ENCODE measurements at regions not wholly inside any gene's neighbourhood (a gene's known extent, or its start where the extent isn't known, plus 50 kb on each side); places are given as distances from the start of the nearest gene placed in this dataset.

DNA sequence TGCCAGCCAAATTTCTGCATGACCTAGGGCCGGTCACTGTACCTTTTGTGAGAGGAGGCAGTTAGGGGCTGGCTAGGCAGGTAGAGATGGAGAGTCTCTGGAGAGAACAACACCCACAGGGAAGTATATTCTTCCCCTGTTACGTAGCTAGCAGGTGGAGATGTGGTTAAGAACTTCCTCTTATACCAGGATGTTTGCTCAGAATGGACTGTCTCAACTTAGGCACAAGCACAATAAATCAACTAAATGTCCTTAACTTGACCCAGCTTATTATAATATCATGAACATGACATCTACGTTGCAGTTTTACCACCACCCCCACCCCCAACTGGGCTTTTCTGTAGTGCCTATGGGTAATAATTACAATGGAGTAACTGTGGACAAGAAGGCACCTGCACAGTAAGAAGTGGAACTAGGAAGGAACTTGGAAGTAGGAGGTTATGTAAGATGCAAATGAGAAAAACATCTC, 60.7 kb upstream of the MPEG1 start:
- Histone ChIP-seq H3K4me3 (ENCODE audit: low read depth, low read length) (no peak overlapping the region), H3K27me3 (ENCODE audit: control insufficient read depth, insufficient read depth, low read length) (no peaks in the 10 kb centered on the region), H3K36me3 (ENCODE audit: control insufficient read depth, insufficient read depth, low read length) (no peaks in the 10 kb centered on the region)
- DNase-seq (ENCODE audit: low read depth): peak; percentile 24
- FAIRE-seq: no peak
- TF ChIP-seq, protein P1, sequence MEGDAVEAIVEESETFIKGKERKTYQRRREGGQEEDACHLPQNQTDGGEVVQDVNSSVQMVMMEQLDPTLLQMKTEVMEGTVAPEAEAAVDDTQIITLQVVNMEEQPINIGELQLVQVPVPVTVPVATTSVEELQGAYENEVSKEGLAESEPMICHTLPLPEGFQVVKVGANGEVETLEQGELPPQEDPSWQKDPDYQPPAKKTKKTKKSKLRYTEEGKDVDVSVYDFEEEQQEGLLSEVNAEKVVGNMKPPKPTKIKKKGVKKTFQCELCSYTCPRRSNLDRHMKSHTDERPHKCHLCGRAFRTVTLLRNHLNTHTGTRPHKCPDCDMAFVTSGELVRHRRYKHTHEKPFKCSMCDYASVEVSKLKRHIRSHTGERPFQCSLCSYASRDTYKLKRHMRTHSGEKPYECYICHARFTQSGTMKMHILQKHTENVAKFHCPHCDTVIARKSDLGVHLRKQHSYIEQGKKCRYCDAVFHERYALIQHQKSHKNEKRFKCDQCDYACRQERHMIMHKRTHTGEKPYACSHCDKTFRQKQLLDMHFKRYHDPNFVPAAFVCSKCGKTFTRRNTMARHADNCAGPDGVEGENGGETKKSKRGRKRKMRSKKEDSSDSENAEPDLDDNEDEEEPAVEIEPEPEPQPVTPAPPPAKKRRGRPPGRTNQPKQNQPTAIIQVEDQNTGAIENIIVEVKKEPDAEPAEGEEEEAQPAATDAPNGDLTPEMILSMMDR (IDR thresholded peaks at IDR 0.05; ENCODE audit: insufficient read depth, low read length, severe bottlenecking): no peak

DNA sequence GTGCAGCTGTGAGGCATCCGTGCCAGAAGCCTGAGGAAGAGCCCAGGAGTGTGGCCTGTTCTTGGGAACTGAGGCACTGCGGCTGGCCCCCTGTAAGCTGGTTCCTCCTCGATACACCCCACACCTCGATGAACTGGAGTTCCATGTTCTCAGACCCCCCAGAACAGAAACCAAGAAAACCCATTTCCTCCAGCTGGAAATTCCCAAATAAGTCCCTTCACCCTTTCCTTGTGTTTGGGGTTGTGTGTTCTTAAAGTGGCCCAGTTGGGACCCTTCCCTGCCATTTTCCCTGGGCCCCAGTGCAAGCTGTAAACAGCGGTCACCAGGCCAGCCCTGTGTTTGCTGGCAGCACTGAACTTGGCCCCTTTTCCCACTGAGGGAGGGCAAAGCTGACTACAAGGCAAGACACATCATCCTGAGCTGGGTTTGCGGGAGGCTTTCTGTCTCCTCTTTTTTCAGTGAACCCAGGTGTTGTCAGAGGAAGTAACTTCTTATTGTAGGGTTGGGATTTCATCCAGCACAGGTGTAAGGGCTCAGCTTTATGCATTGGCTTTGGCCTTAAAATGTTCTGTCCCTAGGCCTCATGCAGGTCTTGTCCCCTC, 60.1 kb upstream of the MPEG1 start:
- TF ChIP-seq, protein P1 (IDR thresholded peaks at IDR 0.05; ENCODE audit: insufficient read depth, low read length, severe bottlenecking): no peak
- FAIRE-seq: no peak

DNA sequence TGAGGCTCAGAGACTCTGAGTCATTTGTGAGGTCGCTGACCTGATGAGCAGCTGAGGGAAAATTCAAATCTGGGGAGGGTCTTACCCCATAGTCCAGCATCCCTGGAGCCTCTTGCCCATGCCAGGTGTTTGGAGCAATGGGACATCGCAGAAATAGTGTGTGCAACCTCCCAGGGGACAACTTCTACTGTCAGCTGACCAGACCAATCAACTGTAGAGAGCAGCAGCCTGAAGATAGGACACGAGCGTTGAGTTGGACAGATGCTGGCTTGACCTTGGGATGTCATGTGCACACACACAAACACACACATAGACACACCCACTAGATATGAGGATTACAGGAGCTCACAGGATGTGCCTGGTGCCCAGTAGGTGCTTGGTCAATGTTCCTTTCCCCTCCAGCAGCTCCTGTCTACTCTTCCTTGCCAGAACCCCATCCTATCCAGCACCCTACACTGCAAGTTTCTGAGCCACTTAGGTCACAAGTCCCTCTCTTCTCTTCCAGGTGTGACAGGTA, 59.1 kb upstream of the MPEG1 start:
- DNase-seq (ENCODE audit: low read depth) (no peak), FAIRE-seq (peak; percentile 75)
- H3K27me3 ChIP-seq (ENCODE audit: control insufficient read depth, insufficient read depth, low read length): no peaks in the 10 kb centered on the region
- H3K36me3 ChIP-seq (ENCODE audit: control insufficient read depth, insufficient read depth, low read length): no peaks in the 10 kb centered on the region
- TF ChIP-seq, protein P1 (IDR thresholded peaks at IDR 0.05; ENCODE audit: insufficient read depth, low read length, severe bottlenecking): no peak
- no peak overlapping the region for H3K4me3 ChIP-seq (ENCODE audit: low read depth, low read length)

More for the DNA sequence above, 60.1 kb upstream of the MPEG1 start:
- Histone ChIP-seq H3K4me3 (ENCODE audit: low read depth, low read length) (no peak overlapping the region), H3K27me3 (ENCODE audit: control insufficient read depth, insufficient read depth, low read length) (no peaks in the 10 kb centered on the region), H3K36me3 (ENCODE audit: control insufficient read depth, insufficient read depth, low read length) (no peaks in the 10 kb centered on the region)
- DNase-seq (ENCODE audit: low read depth): no peak

DNA sequence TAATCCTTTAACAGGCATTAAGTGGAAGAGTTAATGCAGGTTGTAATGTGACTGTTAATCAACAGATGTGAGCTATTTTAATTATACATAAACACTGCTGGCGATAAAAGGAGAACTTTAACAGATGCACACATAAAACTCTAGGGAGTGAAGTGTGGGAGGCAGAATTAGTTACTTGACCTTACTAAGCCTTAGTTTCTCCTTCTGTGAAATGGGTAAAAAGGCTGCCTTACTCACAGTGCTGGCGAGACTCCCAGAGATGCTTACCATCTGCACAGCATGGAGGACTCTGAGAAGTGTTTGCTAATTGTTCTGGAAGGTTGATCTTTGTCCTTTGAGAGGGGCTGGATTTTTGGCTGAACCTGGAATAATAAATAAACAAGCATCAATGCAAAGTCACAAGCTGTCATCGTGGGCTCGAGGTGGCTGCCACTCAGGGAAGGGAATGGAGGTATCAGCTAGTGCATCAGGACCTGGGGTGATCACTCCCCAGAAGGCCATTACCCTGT, 58.6 kb upstream of the MPEG1 start:
- TF ChIP-seq, protein P1 (IDR thresholded peaks at IDR 0.05; ENCODE audit: insufficient read depth, low read length, severe bottlenecking): no peak
- Histone ChIP-seq H3K36me3 (ENCODE audit: control insufficient read depth, insufficient read depth, low read length) (no peaks in the 10 kb centered on the region), H3K27me3 (ENCODE audit: control insufficient read depth, insufficient read depth, low read length) (no peaks in the 10 kb centered on the region), H3K4me3 (ENCODE audit: low read depth, low read length) (no peak overlapping the region)
- DNase-seq (ENCODE audit: low read depth) (no peak), FAIRE-seq (no peak)

DNA sequence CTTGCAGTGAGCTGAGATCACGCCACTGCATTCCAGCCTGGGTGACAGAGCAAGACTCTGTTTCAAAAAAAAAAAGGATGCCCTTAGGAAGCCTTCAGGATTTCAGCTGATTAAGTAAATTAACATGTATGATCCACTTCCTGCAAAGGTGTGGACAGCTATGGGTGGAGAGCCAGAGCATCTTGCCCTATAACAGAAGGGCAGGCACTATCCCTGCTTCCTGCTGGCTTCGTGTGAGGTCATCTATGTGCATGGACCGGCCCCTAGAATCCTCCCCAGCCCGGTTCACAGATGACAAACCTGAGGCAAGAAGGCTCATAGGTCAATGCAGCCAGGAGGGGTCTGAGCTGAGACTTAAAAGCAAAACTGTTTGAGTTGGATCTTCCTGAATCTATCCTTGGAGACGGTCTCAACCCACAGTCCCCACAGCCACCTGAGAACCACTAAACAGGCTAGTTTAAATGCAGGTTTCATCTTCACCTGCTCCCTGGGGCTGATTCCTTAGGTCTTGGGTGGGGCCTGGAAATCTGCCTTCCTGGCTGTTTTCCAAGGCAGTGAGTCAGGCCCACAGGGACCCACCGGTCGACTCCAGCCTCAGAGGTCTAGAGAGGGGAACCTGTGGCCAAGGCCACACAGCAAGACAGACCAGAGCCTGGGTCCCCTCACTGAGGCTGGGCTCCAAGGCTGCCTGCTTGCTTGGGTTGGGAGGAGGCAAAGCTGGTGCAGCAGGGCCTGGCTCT, 55.2 kb upstream of the MPEG1 start:
- FAIRE-seq (no peak), DNase-seq (ENCODE audit: low read depth) (peak; percentile 93)
- Histone ChIP-seq H3K36me3 (ENCODE audit: control insufficient read depth, insufficient read depth, low read length) (no peaks in the 10 kb centered on the region), H3K27me3 (ENCODE audit: control insufficient read depth, insufficient read depth, low read length) (no peaks in the 10 kb centered on the region), H3K4me3 (ENCODE audit: low read depth, low read length) (no peak overlapping the region)
- TF ChIP-seq, protein P1 (IDR thresholded peaks at IDR 0.05; ENCODE audit: insufficient read depth, low read length, severe bottlenecking): no peak
